ENCODE measurements at regions not wholly inside any gene's neighbourhood (a gene's known extent, or its start where the extent isn't known, plus 50 kb on each side); places are given as distances from the start of the nearest gene placed in this dataset.
A peak's percentile ranks its signal among the peaks of the same experiment; 100 is the strongest.

DNA sequence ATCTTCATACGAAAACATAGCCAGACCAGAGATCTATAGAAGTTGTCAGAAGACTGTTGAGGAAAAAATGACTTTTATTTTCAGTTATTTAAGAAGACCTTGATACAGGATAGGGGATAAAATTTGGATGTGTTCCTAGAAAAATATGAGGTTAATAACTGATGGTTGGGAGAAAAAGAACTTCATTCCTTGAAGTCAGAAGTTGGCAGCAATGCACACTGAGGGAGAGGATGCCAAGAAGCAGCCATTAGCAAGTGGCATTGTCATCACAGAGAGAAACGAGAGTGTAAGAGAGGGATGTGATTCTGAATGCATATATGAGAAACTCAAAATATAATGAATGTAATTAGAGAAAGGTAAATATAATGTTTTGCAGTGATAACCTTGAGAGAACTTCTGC is 382.1 kb upstream of the EPHA5 start:
- Histone ChIP-seq H3K36me3 (ENCODE audit: insufficient read depth, low read length, poor library complexity, severe bottlenecking) (no peaks in the 10 kb centered on the region), H3K4me3 (ENCODE audit: low read depth, low read length, poor library complexity, severe bottlenecking) (no peak overlapping the region), H3K9me3 (ENCODE audit: low read depth, low read length, poor library complexity, severe bottlenecking) (peaks cover 5% of the 10 kb centered on the region), H3K27ac (ENCODE audit: low read depth, low read length, poor library complexity, severe bottlenecking) (no peak overlapping the region), H3K4me1 (ENCODE audit: insufficient read depth, low read length, poor library complexity, severe bottlenecking) (peaks cover 15% of the 10 kb centered on the region), H3K27me3 (replicated peaks; ENCODE audit: insufficient read depth, low read depth, low read length, poor library complexity) (no peaks in the 10 kb centered on the region)
- DNase-seq (ENCODE audit: low spot score), result no peak
- no TSS peak for BruUV-seq (replicated peaks)
- no peak for TF ChIP-seq EZH2 (IDR thresholded peaks at IDR 0.05; ENCODE audit: borderline replicate concordance, low read depth, low read length, poor library complexity, severe bottlenecking)
- CTCF ChIA-PET, result no interaction called here
- intact Hi-C loops (cut with micrococcal nuclease; ENCODE audit: unreplicated experiment), result no loop called here
- POLR2A ChIA-PET (ENCODE audit: low non-redundant PET), result no interaction called here

DNA sequence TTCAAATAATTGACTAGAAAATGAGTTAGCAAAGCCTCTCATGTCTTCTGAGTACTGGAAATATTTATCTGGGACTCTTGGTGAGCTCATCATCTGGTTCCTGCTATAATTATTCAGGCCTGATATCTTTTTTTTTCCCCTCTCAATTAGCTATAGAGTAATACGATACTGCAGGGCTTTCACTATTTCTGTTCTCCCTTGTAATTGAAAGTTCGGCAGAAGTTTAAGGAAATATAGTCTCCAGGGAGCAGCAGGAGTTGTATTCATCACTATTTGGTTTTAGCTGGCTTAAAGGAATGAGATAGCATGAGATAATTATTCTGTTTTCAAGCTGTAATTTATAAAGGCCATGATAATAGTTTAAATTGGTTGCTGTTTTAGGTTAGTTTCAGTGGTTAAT is 378.6 kb upstream of the EPHA5 start:
- DNase-seq (ENCODE audit: low spot score), result peak; percentile 90
- Histone ChIP-seq H3K4me3 (ENCODE audit: low read depth, low read length, poor library complexity, severe bottlenecking) (no peak overlapping the region), H3K9me3 (ENCODE audit: low read depth, low read length, poor library complexity, severe bottlenecking) (peaks cover 5% of the 10 kb centered on the region), H3K4me1 (ENCODE audit: insufficient read depth, low read length, poor library complexity, severe bottlenecking) (peaks cover 15% of the 10 kb centered on the region), H3K36me3 (ENCODE audit: insufficient read depth, low read length, poor library complexity, severe bottlenecking) (no peaks in the 10 kb centered on the region), H3K27me3 (replicated peaks; ENCODE audit: insufficient read depth, low read depth, low read length, poor library complexity) (no peaks in the 10 kb centered on the region), H3K27ac (ENCODE audit: low read depth, low read length, poor library complexity, severe bottlenecking) (no peak overlapping the region)
- CTCF ChIA-PET, result interaction anchor here (0.5 kb wide), 1 partner anchor 120 kb away, joined by 5 read pairs; no protein-coding TSS in a partner anchor
- no TSS peak for BruUV-seq (replicated peaks)
- intact Hi-C loops (cut with micrococcal nuclease; ENCODE audit: unreplicated experiment), result no loop called here
- POLR2A ChIA-PET (ENCODE audit: low non-redundant PET), result interaction anchor here (0.6 kb wide), 1 partner anchor 234 kb away, joined by 4 read pairs; no protein-coding TSS in a partner anchor
- TF ChIP-seq EZH2 (IDR thresholded peaks at IDR 0.05; ENCODE audit: borderline replicate concordance, low read depth, low read length, poor library complexity, severe bottlenecking) (no peak), CTCF (conservative IDR thresholded peaks at IDR 0.05; ENCODE audit: low read depth, low read length) (no peak)

- Histone ChIP-seq H3K4me3 (ENCODE audit: low read depth, low read length, poor library complexity, severe bottlenecking) (no peak overlapping the region), H3K9me3 (ENCODE audit: low read depth, low read length, poor library complexity, severe bottlenecking) (peaks cover 2% of the 10 kb centered on the region), H3K27ac (ENCODE audit: low read depth, low read length, poor library complexity, severe bottlenecking) (no peak overlapping the region), H3K36me3 (ENCODE audit: insufficient read depth, low read length, poor library complexity, severe bottlenecking) (no peaks in the 10 kb centered on the region), H3K4me1 (ENCODE audit: insufficient read depth, low read length, poor library complexity, severe bottlenecking) (peaks cover 15% of the 10 kb centered on the region), H3K27me3 (replicated peaks; ENCODE audit: insufficient read depth, low read depth, low read length, poor library complexity) (no peaks in the 10 kb centered on the region)
- intact Hi-C loops (cut with micrococcal nuclease; ENCODE audit: unreplicated experiment), result no loop called here
- BruUV-seq (replicated peaks), result no TSS peak
- DNase-seq (ENCODE audit: low spot score), result no peak
- TF ChIP-seq EZH2 (IDR thresholded peaks at IDR 0.05; ENCODE audit: borderline replicate concordance, low read depth, low read length, poor library complexity, severe bottlenecking) (no peak), CTCF (conservative IDR thresholded peaks at IDR 0.05; ENCODE audit: low read depth, low read length) (no peak)
- ChIA-PET POLR2A (ENCODE audit: low non-redundant PET) (no interaction called here), CTCF (no interaction called here)
Observed at GRCh38 chr4:66045913-66046312, 375.6 kb upstream of the EPHA5 start.

GRCh38 chr4:66035701-66036100 is 365.4 kb upstream of the EPHA5 start:
- DNase-seq (ENCODE audit: low spot score), result no peak
- ChIA-PET POLR2A (ENCODE audit: low non-redundant PET) (no interaction called here), CTCF (no interaction called here)
- H3K36me3 ChIP-seq (ENCODE audit: insufficient read depth, low read length, poor library complexity, severe bottlenecking), result no peaks in the 10 kb centered on the region
- BruUV-seq (replicated peaks), result no TSS peak
- intact Hi-C loops (cut with micrococcal nuclease; ENCODE audit: unreplicated experiment), result no loop called here
- no peak overlapping the region for H3K4me3 ChIP-seq (ENCODE audit: low read depth, low read length, poor library complexity, severe bottlenecking)
- no peak overlapping the region for H3K27ac ChIP-seq (ENCODE audit: low read depth, low read length, poor library complexity, severe bottlenecking)
- no peaks in the 10 kb centered on the region for H3K27me3 ChIP-seq (replicated peaks; ENCODE audit: insufficient read depth, low read depth, low read length, poor library complexity)
- H3K9me3 ChIP-seq (ENCODE audit: low read depth, low read length, poor library complexity, severe bottlenecking), result no peaks in the 10 kb centered on the region
- no peaks in the 10 kb centered on the region for H3K4me1 ChIP-seq (ENCODE audit: insufficient read depth, low read length, poor library complexity, severe bottlenecking)
- TF ChIP-seq EZH2 (IDR thresholded peaks at IDR 0.05; ENCODE audit: borderline replicate concordance, low read depth, low read length, poor library complexity, severe bottlenecking), result no peak
- no peak for TF ChIP-seq CTCF (conservative IDR thresholded peaks at IDR 0.05; ENCODE audit: low read depth, low read length)
